ENCODE measurements at regions not wholly inside any gene's neighbourhood (a gene's known extent, or its start where the extent isn't known, plus 50 kb on each side); places are given as distances from the start of the nearest gene placed in this dataset.

- ChIA-PET POLR2A (no interaction called here), CTCF (no interaction called here)
- no peak overlapping the region for H3K27ac ChIP-seq (ENCODE audit: low read depth, low read length)
- no peak overlapping the region for H3K4me3 ChIP-seq (ENCODE audit: low read depth, low read length)
- no peak for DNase-seq (ENCODE audit: low read depth, low spot score)
- no peaks in the 10 kb centered on the region for H3K27me3 ChIP-seq (ENCODE audit: control insufficient read depth, insufficient read depth, low read length)
- no peak for TF ChIP-seq CTCF (IDR thresholded peaks at IDR 0.05; ENCODE audit: low read depth, low read length)
- H3K9me3 ChIP-seq (ENCODE audit: control insufficient read depth, insufficient read depth, low read length): peaks cover 2% of the 10 kb centered on the region; the same call in 1 of the 2 replicates
Measured at GRCh38 chr3:182487143-182487542, 306.2 kb upstream of the ATP11B start.

GRCh38 chr3:182487611-182488010 lies 305.7 kb upstream of the ATP11B start:
- Histone ChIP-seq H3K27me3 (ENCODE audit: control insufficient read depth, insufficient read depth, low read length) (no peaks in the 10 kb centered on the region), H3K9me3 (ENCODE audit: control insufficient read depth, insufficient read depth, low read length) (peaks cover 2% of the 10 kb centered on the region; the same call in 1 of the 2 replicates), H3K27ac (ENCODE audit: low read depth, low read length) (no peak overlapping the region), H3K4me3 (ENCODE audit: low read depth, low read length) (no peak overlapping the region)
- TF ChIP-seq CTCF (IDR thresholded peaks at IDR 0.05; ENCODE audit: low read depth, low read length): no peak
- DNase-seq (ENCODE audit: low read depth, low spot score): no peak
- ChIA-PET CTCF (no interaction called here), POLR2A (no interaction called here)

- POLR2A ChIA-PET: no interaction called here
Measured at GRCh38 chr3:182490596-182491491, 302.5 kb upstream of the ATP11B start.

DNA sequence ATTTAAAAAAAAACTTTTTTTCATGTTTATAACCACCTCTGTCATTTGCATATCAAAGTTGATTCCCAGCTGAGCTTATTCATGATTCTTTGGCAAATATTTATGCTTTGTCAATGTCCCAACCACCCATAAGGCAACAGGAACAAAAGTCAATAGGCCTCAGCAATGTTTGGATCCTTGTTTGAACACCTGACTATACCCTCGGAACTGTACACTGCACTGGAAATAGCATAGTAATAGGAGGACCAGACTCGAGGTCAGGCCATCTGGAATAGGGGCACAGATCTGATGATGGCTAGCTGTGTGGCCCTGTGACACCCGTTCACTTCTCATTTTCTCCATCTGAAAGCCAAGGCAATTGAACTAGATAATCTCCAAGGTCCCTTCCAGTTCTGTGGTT lies 301.7 kb upstream of the ATP11B start:
- H3K27ac ChIP-seq (ENCODE audit: low read depth, low read length): no peak overlapping the region
- POLR2A ChIA-PET: no interaction called here
- TF ChIP-seq CTCF (IDR thresholded peaks at IDR 0.05; ENCODE audit: low read depth, low read length): no peak
- CTCF ChIA-PET: no interaction called here
- no peak overlapping the region for H3K4me3 ChIP-seq (ENCODE audit: low read depth, low read length)
- H3K9me3 ChIP-seq (ENCODE audit: control insufficient read depth, insufficient read depth, low read length): peaks cover 4% of the 10 kb centered on the region; the same call in 1 of the 2 replicates
- no peak for DNase-seq (ENCODE audit: low read depth, low spot score)
- H3K27me3 ChIP-seq (ENCODE audit: control insufficient read depth, insufficient read depth, low read length): no peaks in the 10 kb centered on the region

More at GRCh38 chr3:182490596-182491491, 302.5 kb upstream of the ATP11B start:
- TF ChIP-seq CTCF (IDR thresholded peaks at IDR 0.05; ENCODE audit: low read depth, low read length): no peak
- CTCF ChIA-PET: no interaction called here
- Histone ChIP-seq H3K27me3 (ENCODE audit: control insufficient read depth, insufficient read depth, low read length) (no peaks in the 10 kb centered on the region), H3K4me3 (ENCODE audit: low read depth, low read length) (no peak overlapping the region), H3K27ac (ENCODE audit: low read depth, low read length) (no peak overlapping the region), H3K9me3 (ENCODE audit: control insufficient read depth, insufficient read depth, low read length) (peaks cover 4% of the 10 kb centered on the region; the same call in 1 of the 2 replicates)
- no peak for DNase-seq (ENCODE audit: low read depth, low spot score)

- CTCF ChIA-PET: interaction anchor here (0.6 kb wide), 1 partner anchor 190 kb away, joined by 5 read pairs; no protein-coding TSS in a partner anchor
Measured at GRCh38 chr3:182492536-182492935, 300.8 kb upstream of the ATP11B start.

More at GRCh38 chr3:182492536-182492935, 300.8 kb upstream of the ATP11B start:
- POLR2A ChIA-PET: no interaction called here
- Histone ChIP-seq H3K27ac (ENCODE audit: low read depth, low read length) (no peak overlapping the region), H3K9me3 (ENCODE audit: control insufficient read depth, insufficient read depth, low read length) (peaks cover 4% of the 10 kb centered on the region; the same call in 1 of the 2 replicates), H3K27me3 (ENCODE audit: control insufficient read depth, insufficient read depth, low read length) (no peaks in the 10 kb centered on the region), H3K4me3 (ENCODE audit: low read depth, low read length) (no peak overlapping the region)
- no peak for DNase-seq (ENCODE audit: low read depth, low spot score)
- TF ChIP-seq CTCF (IDR thresholded peaks at IDR 0.05; ENCODE audit: low read depth, low read length): no peak
